Caco-2 (cell line): ENCODE measurements at regions not wholly inside any gene's neighbourhood (a gene's known extent, or its start where the extent isn't known, plus 50 kb on each side); places are given as distances from the start of the nearest gene placed in this dataset.

Source experiments
- BruUV-seq: library from RNA; stranded (reverse); fragments of 400-500 nt; replicated peaks from 2 replicates; lab custom pipeline; 2021; lab: Mats Ljungman, UMichigan
- CTCF ChIA-PET: fragments of 300-600 bp; sonication (Branson Sonifier 250); formaldehyde crosslinking; loops from one replicate; lab custom pipeline; 2022; ENCODE audit warnings: antibody characterized with exemption; lab: Charles Lee
- POLR2A ChIA-PET: fragments of 300-600 bp; sonication (Branson Sonifier 250); formaldehyde crosslinking; loops from one replicate; lab custom pipeline; 2022; ENCODE audit warnings: antibody characterized with exemption; lab: Charles Lee
- DNase-seq, 2 experiments: peaks; one replicate each; pipeline versions ENCODE4 v3.0.0 to v3.0.0-alpha.2; 2020 to 2022
- H3K27me3 ChIP-seq: replicated peaks from 2 replicates; pipeline ENCODE4 v1.6.0; 2011; ENCODE audit warnings: low read length; ENCODE audit not compliant: control insufficient read depth, insufficient read depth
- H3K36me3 ChIP-seq: 2 replicates; pipeline ENCODE4 v1.5.1; 2011; ENCODE audit warnings: low read length; ENCODE audit not compliant: control insufficient read depth, insufficient read depth
- H3K4me1 ChIP-seq: fragments of 250-450 bp; sonication (Bioruptor Pico); 2 replicates; pipeline ENCODE4 v1.5.1; 2020; ENCODE audit warnings: mild to moderate bottlenecking
- H3K4me3 ChIP-seq: 2 replicates; pipeline ENCODE4 v1.5.1; 2011; ENCODE audit warnings: low read depth, mild to moderate bottlenecking, control low read depth, low read length
- H3K9me3 ChIP-seq: fragments of 250-450 bp; sonication (Bioruptor Pico); 2 replicates; pipeline ENCODE4 v1.5.1; 2020; ENCODE audit warnings: mild to moderate bottlenecking, moderate library complexity
- H3K27ac Mint-ChIP-seq: one replicate; pipeline ENCODE4 v1.8.0; 2022; ENCODE audit warnings: mixed read lengths; ENCODE audit not compliant: unreplicated experiment
- H3K27me3 Mint-ChIP-seq: one replicate; pipeline ENCODE4 v1.8.0; 2022; ENCODE audit warnings: mixed read lengths; ENCODE audit not compliant: insufficient read depth, unreplicated experiment
- H3K36me3 Mint-ChIP-seq: one replicate; pipeline ENCODE4 v1.8.0; 2022; ENCODE audit warnings: mild to moderate bottlenecking, mixed read lengths; ENCODE audit not compliant: insufficient read depth, unreplicated experiment
- H3K4me1 Mint-ChIP-seq: one replicate; pipeline ENCODE4 v1.8.0; 2022; ENCODE audit warnings: low read depth, mixed read lengths; ENCODE audit not compliant: unreplicated experiment
- H3K4me3 Mint-ChIP-seq: one replicate; pipeline ENCODE4 v1.8.0; 2022; ENCODE audit warnings: mild to moderate bottlenecking, moderate library complexity, mixed read lengths; ENCODE audit not compliant: unreplicated experiment
- H3K9me3 Mint-ChIP-seq: one replicate; pipeline ENCODE4 v1.8.0; 2022; ENCODE audit warnings: mixed read lengths; ENCODE audit not compliant: unreplicated experiment
- CTCF ChIP-seq, 2 experiments: fragments of 200-600 bp in 1 of 2; IDR thresholded peaks; 1 replicate in 1 of 2; 2 replicates in 1 of 2; pipeline versions ENCODE4 v1.5.1 to v1.8.0; 2011 to 2022; ENCODE audit warnings: antibody characterized with exemption in 1 of 2, control low read depth in 1 of 2, inconsistent platforms in 1 of 2, low read depth in 1 of 2, low read length in 1 of 2, mild to moderate bottlenecking in 1 of 2, moderate library complexity in 1 of 2; ENCODE audit not compliant: insufficient read depth in 1 of 2, severe bottlenecking in 1 of 2, unreplicated experiment in 1 of 2
- intact Hi-C: fragments of 100-400 bp; cut with micrococcal nuclease; formaldehyde crosslinking; loops from one replicate; pipeline ENCODE4 v1.10.0; 2022; ENCODE audit not compliant: unreplicated experiment

- H3K36me3 Mint-ChIP-seq: no peaks in the 10 kb centered on the region
- Histone ChIP-seq H3K4me1 (no peaks in the 10 kb centered on the region), H3K4me3 (no peak overlapping the region), H3K27me3 (no peaks in the 10 kb centered on the region), H3K9me3 (no peaks in the 10 kb centered on the region), H3K36me3 (no peaks in the 10 kb centered on the region)
- DNase-seq: no peak
- TF ChIP-seq CTCF (IDR thresholded peaks at IDR 0.05; ENCODE audit: insufficient read depth in 1 of 2, low read depth in 1 of 2, low read length in 1 of 2, severe bottlenecking in 1 of 2, unreplicated experiment in 1 of 2): no peak
- no peaks in the 10 kb centered on the region for H3K4me1 Mint-ChIP-seq
- H3K4me3 Mint-ChIP-seq: no peak overlapping the region
- intact Hi-C loops: no loop called here
- peaks cover 2% of the 10 kb centered on the region for H3K27me3 Mint-ChIP-seq
- BruUV-seq: no TSS peak
- POLR2A ChIA-PET: no interaction called here
- CTCF ChIA-PET: no interaction called here
- no peak overlapping the region for H3K27ac Mint-ChIP-seq
- H3K9me3 Mint-ChIP-seq: no peaks in the 10 kb centered on the region
These were observed 658.2 kb downstream of the STIM2 start for GRCh38 chr4:27518876-27519275.

- ChIA-PET CTCF (no interaction called here), POLR2A (no interaction called here)
- no peaks in the 10 kb centered on the region for H3K9me3 Mint-ChIP-seq
- DNase-seq: no peak
- BruUV-seq: no TSS peak
- Histone ChIP-seq H3K9me3 (no peaks in the 10 kb centered on the region), H3K4me3 (no peak overlapping the region), H3K36me3 (no peaks in the 10 kb centered on the region), H3K4me1 (no peaks in the 10 kb centered on the region), H3K27me3 (no peaks in the 10 kb centered on the region)
- H3K36me3 Mint-ChIP-seq: no peaks in the 10 kb centered on the region
- intact Hi-C loops: no loop called here
- no peak overlapping the region for H3K27ac Mint-ChIP-seq
- H3K4me3 Mint-ChIP-seq: no peak overlapping the region
- TF ChIP-seq CTCF (IDR thresholded peaks at IDR 0.05; ENCODE audit: insufficient read depth in 1 of 2, low read depth in 1 of 2, low read length in 1 of 2, severe bottlenecking in 1 of 2, unreplicated experiment in 1 of 2): no peak
- H3K27me3 Mint-ChIP-seq: no peaks in the 10 kb centered on the region
- no peaks in the 10 kb centered on the region for H3K4me1 Mint-ChIP-seq
These were observed 663.6 kb downstream of the STIM2 start for GRCh38 chr4:27524224-27524623.

- DNase-seq: no peak
- no peaks in the 10 kb centered on the region for H3K4me1 ChIP-seq
- intact Hi-C loops: no loop called here
- TF ChIP-seq CTCF (IDR thresholded peaks at IDR 0.05; ENCODE audit: insufficient read depth in 1 of 2, low read depth in 1 of 2, low read length in 1 of 2, severe bottlenecking in 1 of 2, unreplicated experiment in 1 of 2): no peak
- no peaks in the 10 kb centered on the region for H3K36me3 ChIP-seq
- ChIA-PET CTCF (no interaction called here), POLR2A (no interaction called here)
- H3K27me3 Mint-ChIP-seq: peaks cover 7% of the 10 kb centered on the region
- no peak overlapping the region for H3K27ac Mint-ChIP-seq
- no peaks in the 10 kb centered on the region for H3K4me1 Mint-ChIP-seq
- H3K9me3 ChIP-seq: no peaks in the 10 kb centered on the region
- no peaks in the 10 kb centered on the region for H3K36me3 Mint-ChIP-seq
- H3K4me3 Mint-ChIP-seq: no peak overlapping the region
- H3K27me3 ChIP-seq: no peaks in the 10 kb centered on the region
- no peak overlapping the region for H3K4me3 ChIP-seq
- H3K9me3 Mint-ChIP-seq: no peaks in the 10 kb centered on the region
- no TSS peak for BruUV-seq
These were observed 673.8 kb downstream of the STIM2 start for GRCh38 chr4:27534488-27534887.
